NT2/D1 (cell line): ENCODE measurements at regions not wholly inside any gene's neighbourhood (a gene's known extent, or its start where the extent isn't known, plus 50 kb on each side); places are given as distances from the start of the nearest gene placed in this dataset.

Experiments used
- SUZ12 ChIP-seq: IDR thresholded peaks from 2 replicates; pipeline ENCODE4 v1.6.1; 2011; ENCODE audit not compliant: insufficient read length, insufficient read depth; ENCODE audit errors: extremely low read depth
- YY1 ChIP-seq: IDR thresholded peaks from 2 replicates; pipeline ENCODE4 v1.6.1; 2011; ENCODE audit not compliant: insufficient read length, insufficient read depth

DNA sequence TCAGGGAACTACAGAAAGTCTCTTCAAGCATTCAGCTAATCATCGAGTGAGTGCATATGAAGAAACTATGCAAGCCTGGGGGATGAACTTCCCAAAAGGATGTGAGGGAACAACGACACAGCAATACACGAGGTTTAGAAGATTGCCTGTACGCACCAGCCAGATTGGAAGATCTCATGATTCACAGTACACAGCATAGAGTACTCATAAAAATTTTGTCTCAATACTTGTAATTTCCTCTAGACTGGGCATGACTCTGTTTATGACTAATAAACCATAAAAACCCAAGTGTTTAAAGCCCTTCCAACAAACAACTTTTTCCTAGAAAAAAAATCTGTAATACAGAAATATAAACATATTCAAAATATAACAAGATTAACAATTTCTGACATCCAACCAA lies 279.7 kb downstream of the KCNJ3 start:
- TF ChIP-seq YY1 (no peak), SUZ12 (no peak)
